ENCODE measurements at regions not wholly inside any gene's neighbourhood (a gene's known extent, or its start where the extent isn't known, plus 50 kb on each side); places are given as distances from the start of the nearest gene placed in this dataset.
A peak's percentile ranks its signal among the peaks of the same experiment; 100 is the strongest.

DNA sequence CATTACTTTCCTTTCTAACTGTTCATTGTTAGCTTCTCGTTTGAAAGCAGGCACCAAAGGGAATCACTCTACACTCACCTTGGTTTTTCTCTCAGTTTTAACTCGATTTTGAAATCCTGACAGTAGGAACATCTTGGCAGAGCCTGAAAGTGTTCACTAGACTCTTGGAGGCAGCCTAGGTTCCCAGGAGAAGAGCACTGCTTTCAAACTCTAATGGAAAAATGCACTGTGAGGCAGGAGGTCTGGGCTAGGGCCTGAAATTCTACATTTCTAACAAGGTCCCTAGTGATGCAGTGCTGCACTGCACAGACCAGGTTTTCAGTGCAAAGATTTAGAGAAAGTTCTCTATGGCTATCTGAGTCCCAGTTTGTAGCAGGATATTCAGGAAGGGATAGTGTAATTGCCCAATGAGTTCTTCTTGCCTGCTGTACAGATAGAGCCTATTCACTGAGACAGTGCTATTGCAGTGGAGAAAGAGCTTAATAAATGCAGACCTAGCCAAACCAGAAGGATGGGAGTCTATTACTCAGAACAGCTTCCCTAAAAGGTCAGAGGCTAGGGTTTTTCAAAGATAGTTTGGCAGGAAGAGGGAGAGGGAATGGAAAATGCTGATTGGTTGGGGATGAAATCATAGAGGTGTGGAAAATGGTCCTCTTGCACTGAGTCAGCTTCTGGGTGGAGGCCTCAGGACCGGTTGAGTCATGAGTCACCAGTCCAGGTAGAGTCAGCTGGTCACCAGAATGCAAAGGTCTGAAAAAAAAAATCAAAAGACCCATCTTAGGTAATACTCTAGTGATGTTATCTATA, 153.9 kb downstream of the GPBP1 start:
- ATAC-seq (no peak), DNase-seq (peak in 1 of 4 donors; percentile 3)
- H3K9me3 ChIP-seq = no peaks in the 10 kb centered on the region
- H3K4me3 ChIP-seq = no peak overlapping the region
- intact Hi-C loops (cut with DNase I) = no loop called here
- WGBS, 2 donors = 55 to 60% methylated on average over 3 of the region's 3 CpGs
- no peaks in the 10 kb centered on the region for H3K4me1 ChIP-seq
- H3K27ac ChIP-seq = no peak overlapping the region
- no peak for TF ChIP-seq POLR2A (IDR thresholded peaks at IDR 0.05)
- TF ChIP-seq, protein P1, sequence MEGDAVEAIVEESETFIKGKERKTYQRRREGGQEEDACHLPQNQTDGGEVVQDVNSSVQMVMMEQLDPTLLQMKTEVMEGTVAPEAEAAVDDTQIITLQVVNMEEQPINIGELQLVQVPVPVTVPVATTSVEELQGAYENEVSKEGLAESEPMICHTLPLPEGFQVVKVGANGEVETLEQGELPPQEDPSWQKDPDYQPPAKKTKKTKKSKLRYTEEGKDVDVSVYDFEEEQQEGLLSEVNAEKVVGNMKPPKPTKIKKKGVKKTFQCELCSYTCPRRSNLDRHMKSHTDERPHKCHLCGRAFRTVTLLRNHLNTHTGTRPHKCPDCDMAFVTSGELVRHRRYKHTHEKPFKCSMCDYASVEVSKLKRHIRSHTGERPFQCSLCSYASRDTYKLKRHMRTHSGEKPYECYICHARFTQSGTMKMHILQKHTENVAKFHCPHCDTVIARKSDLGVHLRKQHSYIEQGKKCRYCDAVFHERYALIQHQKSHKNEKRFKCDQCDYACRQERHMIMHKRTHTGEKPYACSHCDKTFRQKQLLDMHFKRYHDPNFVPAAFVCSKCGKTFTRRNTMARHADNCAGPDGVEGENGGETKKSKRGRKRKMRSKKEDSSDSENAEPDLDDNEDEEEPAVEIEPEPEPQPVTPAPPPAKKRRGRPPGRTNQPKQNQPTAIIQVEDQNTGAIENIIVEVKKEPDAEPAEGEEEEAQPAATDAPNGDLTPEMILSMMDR (IDR thresholded peaks at IDR 0.05) = no peak
- H3K27me3 ChIP-seq = no peaks in the 10 kb centered on the region
- no peaks in the 10 kb centered on the region for H3K36me3 ChIP-seq (replicated peaks in 1 of 2; ENCODE audit: insufficient read depth in 1 of 2, low read depth in 2 of 2)

DNA sequence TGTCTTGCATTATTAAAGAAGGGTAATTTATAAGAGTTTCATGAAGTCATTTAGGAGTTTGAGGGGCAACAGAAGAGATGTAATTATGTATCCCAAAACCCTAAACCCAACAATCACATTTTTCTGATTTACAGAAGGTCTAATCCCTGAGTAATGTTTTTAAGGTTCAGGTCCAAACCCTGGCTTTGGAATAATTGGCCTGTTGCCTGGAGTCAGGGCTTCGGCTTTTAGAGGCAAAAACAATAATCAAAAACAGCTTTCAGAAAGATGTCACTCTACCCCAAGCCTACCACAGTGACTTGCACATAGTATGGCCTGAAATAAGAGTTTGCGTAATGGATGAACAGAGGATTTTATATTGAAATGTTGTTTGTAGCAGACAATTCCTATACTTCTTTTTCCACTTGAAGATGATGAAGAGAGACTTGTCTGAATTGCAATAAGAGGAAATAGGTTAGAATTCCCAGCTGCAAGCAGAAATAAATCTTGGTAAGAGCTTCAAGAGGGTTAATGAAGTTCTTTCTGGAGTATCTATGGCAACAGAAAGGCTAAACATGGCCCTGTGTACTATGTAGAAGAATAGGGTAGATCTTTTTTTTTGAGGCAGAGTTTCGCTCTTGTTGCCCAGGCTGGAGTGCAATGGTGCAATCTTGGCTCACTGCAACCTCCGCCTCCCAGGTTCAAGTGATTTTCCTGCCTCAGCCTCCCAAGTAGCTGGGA, 152.0 kb downstream of the GPBP1 start:
- H3K4me1 ChIP-seq = no peaks in the 10 kb centered on the region
- whole genome bisulfite sequencing, 2 donors = 84 to 89% methylated on average over 4 of the region's 4 CpGs
- H3K36me3 ChIP-seq (replicated peaks in 1 of 2; ENCODE audit: insufficient read depth in 1 of 2, low read depth in 2 of 2) = no peaks in the 10 kb centered on the region
- no peak overlapping the region for H3K27ac ChIP-seq
- intact Hi-C loops (cut with DNase I) = no loop called here
- no peak for ATAC-seq
- no peak for DNase-seq
- no peaks in the 10 kb centered on the region for H3K9me3 ChIP-seq
- no peaks in the 10 kb centered on the region for H3K27me3 ChIP-seq
- TF ChIP-seq, protein P1 (IDR thresholded peaks at IDR 0.05) = no peak
- no peak for TF ChIP-seq POLR2A (IDR thresholded peaks at IDR 0.05)
- H3K4me3 ChIP-seq = no peak overlapping the region

DNA sequence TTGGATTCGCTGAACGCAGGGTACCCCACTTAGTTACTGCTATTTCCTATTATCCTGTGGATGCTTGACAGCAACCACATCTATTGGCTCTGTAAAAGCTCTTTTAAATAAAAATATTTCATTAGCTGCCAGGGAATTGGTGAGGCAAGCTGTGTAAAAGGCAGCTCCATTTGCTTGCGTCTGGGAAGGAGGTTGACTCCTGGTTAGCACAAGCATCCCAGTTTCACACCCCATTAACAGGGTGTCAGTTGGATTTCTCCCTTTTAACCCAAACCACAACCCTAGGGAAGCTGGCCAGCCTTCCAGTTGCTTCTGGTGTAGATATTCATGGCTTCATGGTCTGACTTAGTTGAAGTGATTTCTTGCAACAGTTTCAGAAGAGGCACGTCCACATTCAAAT, 151.0 kb downstream of the GPBP1 start:
- TF ChIP-seq, protein P1 (IDR thresholded peaks at IDR 0.05) = no peak
- Histone ChIP-seq H3K4me1 (no peaks in the 10 kb centered on the region), H3K4me3 (no peak overlapping the region), H3K27ac (no peak overlapping the region), H3K9me3 (no peaks in the 10 kb centered on the region), H3K36me3 (replicated peaks in 1 of 2; ENCODE audit: insufficient read depth in 1 of 2, low read depth in 2 of 2) (no peaks in the 10 kb centered on the region), H3K27me3 (no peaks in the 10 kb centered on the region)
- ATAC-seq (no peak), DNase-seq (no peak)
- intact Hi-C loops (cut with DNase I) = no loop called here
- 91 to 92% methylated on average over 4 of the region's 4 CpGs for WGBS, 2 donors

DNA sequence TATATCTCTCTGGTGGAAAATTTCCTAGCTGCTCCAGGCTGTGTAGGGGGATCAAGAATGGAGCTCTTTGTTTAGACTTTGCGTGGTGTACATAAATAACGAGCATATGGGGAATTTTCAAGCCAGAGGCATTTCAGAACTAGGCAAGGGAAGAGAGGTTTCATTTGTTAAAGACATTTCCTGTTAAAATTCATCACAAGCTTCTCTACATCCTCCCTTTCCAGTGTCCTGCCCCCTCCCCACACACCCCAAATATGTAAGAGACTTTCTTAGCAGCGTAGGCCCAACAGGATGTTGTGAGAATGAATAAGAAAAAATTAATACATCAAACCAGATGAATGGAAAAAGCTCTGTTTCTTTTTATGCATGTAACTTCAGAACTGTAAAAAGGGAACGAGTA, 150.3 kb downstream of the GPBP1 start:
- DNase-seq (no peak), ATAC-seq (no peak)
- H3K4me1 ChIP-seq = no peaks in the 10 kb centered on the region
- no peaks in the 10 kb centered on the region for H3K27me3 ChIP-seq
- no peaks in the 10 kb centered on the region for H3K9me3 ChIP-seq
- H3K36me3 ChIP-seq (replicated peaks in 1 of 2; ENCODE audit: insufficient read depth in 1 of 2, low read depth in 2 of 2) = no peaks in the 10 kb centered on the region
- TF ChIP-seq, protein P1 (IDR thresholded peaks at IDR 0.05) = no peak
- no peak for TF ChIP-seq POLR2A (IDR thresholded peaks at IDR 0.05)
- no peak overlapping the region for H3K4me3 ChIP-seq
- H3K27ac ChIP-seq = no peak overlapping the region
- intact Hi-C loops (cut with DNase I) = no loop called here
- 75 to 89% methylated on average over 4 of the region's 4 CpGs for WGBS, 2 donors
